GM21786 (cell line): ENCODE measurements at regions not wholly inside any gene's neighbourhood (a gene's known extent, or its start where the extent isn't known, plus 50 kb on each side); places are given as distances from the start of the nearest gene placed in this dataset.
A peak's percentile ranks its signal among the peaks of the same experiment; 100 is the strongest.
"Not testable (repeated sequence)": the region's sequence is repeated elsewhere in the genome, so short reads cannot be mapped to it uniquely, and the experiment has no call there.

Experiments used
- ATAC-seq: cut with Tn5 transposase; IDR thresholded peaks from one replicate; pipeline ENCODE4 v1.9.1; 2021; ENCODE audit not compliant: unreplicated experiment

DNA sequence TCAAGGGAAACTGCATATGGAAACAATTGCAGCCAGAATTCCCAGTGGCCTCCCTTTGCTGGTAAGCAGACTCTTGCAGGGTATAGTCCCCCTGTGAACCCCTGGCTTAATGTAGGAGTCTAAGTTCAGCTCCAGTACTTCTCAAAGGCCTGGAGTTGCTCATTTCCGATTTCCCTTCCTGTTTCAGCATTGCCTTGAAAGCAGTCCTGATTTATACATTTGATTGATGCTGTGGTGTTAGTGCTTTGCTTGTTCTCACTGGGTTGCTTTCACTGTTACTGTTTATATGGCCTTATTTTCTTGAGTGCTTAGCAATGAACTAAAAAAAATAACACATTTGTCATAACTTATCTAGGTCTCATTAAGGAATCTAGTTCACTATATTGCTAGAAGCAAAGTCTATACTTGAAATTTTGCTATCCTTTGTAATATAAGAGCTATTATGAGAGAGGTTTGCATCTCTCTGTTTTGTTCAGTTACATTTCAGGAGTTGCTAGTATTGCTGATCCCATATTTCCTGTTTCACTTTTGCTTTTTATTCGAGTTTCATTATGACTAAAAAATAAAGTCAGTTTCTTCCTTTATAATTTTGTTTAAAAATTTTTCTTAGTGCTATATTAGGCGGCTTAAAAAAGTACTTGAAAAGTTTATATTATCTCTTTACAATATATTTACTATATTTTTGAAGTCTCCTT, 122.4 kb upstream of the NMUR2 start:
- ATAC-seq: peak; percentile 79

DNA sequence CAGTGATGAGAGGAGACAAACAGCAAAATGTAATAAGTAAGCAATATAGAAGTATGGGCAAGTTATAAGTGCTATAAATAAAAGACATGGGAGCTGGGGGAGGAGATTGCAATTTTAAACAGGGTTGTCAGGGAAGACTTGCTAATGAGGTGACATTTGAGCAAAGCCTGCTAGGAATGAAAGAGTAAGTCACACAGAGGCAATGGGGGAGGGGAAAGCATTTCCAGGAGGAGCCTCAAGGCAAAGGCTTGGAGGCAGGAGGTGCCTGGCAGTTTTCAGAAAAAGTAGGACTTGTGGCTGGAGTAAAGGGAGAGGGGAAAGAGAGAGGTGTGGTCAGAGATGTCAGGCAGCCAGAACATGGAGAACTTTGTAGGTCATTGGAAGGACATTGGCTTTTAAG, 124.4 kb upstream of the NMUR2 start:
- ATAC-seq: no peak

DNA sequence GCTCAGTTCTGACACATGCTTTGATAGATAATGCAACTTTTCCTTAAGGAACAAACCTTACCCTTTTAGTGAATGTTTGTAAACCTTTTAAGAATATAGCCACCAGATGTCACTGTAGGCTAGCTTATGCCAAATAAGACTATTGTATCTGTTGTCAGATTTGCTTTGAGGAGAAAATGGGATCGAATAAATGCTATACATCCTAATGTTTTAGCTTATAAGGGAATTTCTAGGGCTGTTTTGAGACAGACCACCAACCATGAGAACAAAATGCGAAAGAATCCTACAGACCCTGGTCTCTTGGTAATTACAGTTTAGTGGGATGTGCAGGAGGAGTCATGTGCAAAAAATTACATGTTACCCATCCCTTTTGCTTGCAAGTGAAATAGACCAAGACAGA, 127.6 kb upstream of the NMUR2 start:
- ATAC-seq: no peak

DNA sequence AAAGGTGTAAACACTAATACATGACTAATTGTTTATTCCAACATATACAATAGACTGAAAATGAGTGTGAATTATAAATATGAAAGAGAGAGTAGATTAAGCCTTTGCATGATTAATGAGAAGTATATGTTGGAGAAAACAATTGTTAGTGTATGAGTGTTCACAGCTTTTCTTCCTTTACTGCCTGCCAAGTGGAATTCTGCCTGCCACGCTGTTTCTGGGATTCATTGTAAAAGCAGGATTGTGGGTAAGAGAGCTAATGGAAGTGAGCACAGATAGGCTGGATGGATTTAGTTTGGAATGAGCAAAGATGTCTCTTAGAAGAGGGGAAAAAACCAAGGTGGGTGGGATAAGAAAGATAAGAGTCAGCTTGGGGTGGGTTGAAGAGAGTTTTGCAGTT, 129.6 kb upstream of the NMUR2 start:
- ATAC-seq: no peak

DNA sequence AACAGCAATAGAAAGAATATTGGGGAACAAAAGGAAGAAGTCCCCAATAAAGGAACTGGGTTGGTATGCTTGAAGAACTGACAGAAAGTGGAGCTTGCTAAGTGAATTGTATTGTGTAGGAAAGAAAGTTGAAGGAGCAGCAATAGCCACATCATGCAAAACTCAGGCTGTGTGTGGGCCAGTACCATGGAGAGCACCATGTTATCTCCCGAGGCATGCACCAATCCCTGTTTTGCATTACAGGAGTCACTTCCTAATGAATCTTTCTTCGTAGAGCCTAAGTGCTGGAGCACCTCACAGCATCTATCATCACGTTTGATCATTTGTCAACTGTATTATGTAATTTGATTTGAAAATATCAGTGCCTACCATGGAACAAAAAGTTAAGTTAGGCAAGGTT, 137.7 kb upstream of the NMUR2 start:
- ATAC-seq: no peak

DNA sequence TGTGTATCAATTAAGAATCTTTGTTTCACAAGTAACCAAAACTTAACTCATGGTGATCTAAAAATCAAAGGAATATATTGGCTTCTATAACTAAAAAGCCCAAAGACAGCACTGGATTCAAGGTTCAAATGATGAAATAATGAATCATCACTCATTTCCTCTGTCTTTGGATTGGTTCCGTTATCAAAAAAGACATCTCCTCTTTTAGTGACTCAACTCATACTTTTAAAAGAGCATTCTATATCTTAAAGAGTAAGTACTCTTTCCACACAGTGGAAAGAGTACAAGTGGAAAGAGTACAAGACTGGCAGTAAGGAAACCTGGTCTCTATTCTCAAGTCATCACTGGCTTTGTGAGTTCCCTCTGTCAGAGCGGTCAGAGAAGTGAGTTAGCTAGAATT, 141.4 kb upstream of the NMUR2 start:
- no peak for ATAC-seq

DNA sequence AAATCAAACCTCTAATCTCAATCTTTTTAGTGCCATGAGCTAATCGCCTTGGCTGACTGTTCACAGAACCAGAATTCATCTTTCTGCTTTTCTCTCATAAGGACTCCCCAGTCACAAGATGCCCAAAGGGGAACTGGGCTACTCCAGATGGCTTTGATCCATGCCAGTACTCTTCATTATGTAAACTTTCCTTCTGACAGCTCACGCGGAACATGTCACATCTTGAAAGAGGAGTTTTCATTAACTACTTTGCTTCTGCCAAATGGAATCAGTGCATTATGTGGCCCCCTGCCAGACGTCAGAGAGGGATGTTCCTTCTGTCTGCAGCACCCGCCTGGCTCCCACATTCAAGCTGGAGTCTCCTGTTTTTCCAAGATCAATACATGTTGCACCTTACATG, 142.1 kb upstream of the NMUR2 start:
- ATAC-seq: no peak

DNA sequence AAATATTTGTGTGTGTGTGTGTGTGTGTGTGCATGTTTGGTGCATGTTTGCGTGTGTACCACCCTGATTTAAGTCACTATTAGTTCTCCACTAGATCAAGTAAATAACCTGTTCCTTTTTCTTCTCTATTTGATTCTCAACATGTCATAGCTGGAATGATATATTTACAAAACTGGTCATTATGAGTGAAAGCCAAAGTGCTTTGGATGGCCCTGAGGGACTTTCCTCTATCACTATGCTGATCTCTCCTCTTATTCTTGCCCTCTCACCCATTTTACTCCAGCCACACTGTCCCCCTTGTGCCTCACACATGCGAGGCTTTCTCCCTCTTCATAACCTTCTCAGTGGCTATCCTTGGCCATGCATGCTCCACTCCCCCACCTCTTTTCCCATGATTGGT, 144.6 kb upstream of the NMUR2 start:
- ATAC-seq: no peak

DNA sequence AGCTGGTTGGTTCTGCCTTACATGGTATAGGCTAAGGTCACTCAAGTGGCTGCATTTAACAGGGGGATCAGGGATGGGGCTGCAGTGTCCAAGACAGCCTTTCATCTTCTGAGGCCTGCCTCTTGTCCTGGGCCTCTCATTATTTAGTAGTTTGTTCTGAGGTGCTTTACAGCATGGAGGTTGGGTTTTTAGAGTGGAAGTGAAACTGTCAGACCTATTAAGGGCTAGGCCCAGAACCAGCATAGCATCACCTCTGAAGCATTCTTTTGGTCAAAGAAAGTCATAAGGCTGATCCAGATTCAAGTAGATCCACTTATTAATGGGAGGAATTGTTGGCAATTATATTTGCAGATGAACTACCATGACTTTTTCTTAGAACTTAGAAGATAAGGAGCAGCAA, 146.0 kb upstream of the NMUR2 start:
- ATAC-seq: peak; percentile 62

DNA sequence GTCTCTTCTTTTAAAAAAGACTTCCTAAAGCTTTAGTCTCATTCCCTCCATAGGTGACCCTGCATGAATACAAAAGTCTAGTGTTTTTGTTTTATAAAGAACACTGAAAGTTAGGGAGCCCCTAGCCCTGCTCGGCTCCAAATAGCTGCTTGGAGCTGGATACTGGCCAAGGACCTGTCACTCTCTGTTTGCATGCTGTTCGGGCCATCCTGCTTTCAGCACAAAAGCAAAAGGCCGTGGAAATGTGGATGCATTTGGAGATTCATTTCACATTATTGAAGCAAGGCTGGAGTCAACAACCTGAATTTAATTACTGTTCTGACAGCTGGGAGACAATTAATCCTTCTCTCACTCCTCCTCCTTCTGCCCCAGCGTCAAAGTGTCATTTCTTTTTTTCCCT, 151.7 kb upstream of the NMUR2 start:
- no peak for ATAC-seq

DNA sequence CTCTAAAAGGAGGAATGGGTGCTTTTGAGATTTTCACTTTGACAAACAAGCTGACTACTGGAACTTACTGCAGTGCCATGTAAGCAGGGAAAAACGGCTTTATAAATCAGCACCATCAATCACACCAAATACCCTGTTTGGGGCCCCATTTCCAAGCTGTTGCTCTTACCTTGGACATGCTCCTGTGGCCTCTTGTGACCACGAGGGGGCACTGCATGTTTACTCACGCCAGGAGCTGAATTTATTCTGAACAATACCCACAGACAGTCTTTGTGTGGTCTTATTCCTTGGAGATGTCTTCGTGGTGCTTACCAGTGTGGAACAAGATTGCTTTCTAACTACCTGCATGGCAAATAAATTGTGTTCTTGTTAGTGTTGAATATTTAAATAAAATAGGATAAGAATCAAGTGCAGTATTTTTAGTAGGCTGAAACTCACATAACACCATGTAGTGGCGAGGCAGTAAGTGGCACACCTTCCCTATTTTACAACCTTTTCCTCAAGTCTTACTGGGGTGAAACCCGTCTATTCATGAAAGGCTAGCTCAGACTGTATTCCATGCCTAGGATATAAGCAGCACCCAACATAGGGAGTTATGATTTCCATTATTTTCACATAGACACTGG, 155.5 kb upstream of the NMUR2 start:
- ATAC-seq: peak; percentile 68

DNA sequence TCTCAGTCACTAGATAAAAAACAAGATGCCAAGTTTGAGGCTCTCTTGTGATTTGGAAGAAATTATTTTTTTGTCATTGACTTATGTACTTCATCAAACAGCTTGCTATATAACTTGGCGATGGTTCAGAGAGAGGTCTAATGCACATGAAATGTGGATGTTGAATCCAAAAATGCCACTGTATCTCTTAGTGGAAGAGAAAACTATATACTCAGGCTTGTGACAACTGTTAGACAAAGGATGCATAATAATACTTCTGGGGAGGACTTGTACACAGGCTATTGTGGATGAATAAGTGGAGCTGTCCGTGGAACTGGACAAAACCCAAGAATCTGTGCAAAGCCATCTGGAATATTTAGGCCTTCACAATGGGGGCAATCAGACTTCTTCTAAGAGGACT, 162.9 kb upstream of the NMUR2 start:
- no peak for ATAC-seq

DNA sequence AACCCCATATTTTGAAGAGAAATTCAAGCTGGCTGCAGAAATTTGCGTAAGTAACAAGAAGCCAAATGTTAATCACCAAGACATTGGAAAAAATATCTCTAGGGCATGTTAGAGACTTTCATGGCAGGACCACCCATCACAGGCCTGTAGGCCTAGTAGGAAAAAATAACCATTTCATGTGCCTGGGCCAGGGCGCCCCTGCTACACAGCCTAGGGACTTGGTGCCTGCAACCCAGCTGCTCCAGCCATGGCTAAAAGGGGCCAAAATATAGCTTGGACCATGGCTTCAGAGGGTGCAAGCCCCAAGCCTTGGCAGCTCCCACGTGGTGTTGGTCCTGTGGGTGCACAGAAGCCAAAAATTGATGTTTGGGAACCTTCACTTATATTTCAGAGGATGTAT, 167.7 kb upstream of the NMUR2 start:
- ATAC-seq: no peak

DNA sequence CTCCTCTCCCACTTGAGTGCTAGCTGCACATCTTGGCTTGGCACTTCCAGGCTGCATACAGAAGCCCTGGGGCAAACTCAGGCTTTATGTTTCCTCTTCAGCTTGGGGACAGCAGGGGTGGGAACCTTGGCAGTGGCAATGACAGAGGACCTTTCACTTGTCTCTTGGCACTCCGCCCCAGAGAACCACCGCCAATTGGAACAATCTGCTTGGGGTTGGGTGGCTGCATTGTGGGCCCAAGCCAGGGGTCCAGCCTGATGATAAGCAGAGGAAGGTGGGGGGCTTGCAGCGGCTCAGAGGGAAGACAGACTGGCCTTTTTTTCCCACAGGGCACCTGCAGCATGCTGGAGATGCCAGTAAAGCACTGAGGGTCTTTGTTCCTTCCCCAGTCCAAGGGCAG, 179.0 kb upstream of the NMUR2 start:
- ATAC-seq: no peak

DNA sequence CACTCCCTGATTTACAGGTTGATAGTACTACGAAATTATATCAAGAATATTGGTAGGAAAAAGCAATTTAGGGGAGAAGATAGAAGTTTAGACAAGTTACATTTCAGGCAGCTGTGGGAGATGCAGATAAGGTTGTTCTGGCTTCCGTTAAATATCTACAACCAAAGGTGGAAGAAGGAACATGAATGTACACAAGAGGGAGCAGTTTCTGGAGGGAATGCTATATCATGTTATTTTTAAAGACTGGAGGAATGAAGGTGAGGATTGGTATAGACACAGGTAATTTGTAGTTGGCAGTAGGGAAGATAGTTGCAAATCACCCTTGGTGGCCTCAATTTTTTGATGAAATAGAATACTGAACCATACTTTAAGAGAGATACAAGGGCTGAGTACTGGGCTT, 187.3 kb upstream of the NMUR2 start:
- ATAC-seq: no peak

DNA sequence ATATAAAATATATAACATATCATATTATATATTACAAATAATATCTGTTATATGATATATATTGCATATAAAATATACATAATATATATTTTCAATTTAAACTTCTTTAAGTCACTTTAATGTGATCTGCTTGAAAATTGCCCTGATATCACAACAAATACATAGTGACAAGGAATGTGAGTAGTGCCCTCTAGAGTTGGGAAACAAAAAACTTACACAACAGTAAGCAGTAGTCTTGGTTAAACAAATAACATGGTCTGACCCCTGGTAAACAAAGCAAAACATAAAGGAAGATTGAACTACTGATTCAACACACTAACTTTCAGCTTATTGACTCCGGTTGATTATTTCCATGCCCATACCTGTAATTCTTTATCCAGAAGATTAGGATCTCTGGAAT, 188.3 kb upstream of the NMUR2 start:
- ATAC-seq: no peak

DNA sequence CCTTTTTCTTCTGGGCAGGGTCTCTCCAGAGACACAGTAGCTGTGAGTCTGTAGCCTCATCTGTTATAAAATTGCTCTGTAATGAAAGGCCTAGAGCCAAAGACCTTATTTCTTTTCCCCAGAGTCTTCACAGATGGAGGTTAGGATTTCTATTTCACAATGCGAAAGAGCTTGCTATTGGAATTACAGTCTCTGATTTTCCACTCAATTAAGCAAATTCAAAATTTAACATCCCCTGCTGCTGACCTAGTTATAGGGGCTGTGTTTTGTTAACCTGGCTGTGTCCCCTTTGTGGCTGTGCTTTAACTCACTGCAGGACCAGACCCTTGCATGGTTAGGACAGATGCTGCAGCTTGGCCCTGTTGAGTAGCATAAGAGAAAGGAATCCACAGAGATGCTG, 190.3 kb upstream of the NMUR2 start:
- no peak for ATAC-seq

DNA sequence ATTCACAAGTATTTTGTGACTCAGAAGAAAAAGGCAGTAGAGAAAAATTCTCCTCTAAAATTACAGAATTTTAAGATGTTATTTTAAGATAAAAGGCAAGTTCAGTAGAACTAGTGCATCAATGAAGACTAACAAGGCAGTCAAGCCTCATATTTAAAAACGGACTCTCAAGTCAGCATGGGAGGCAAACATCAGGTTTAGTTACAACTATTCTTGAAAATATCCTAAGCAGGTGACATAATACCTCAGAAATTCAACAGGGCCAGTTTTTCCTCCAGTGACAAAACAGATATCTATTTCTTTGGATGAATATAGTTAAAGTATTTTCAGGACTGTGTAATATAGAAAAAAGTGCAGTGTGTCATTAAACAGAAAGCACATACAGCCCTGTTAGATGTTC, 194.0 kb upstream of the NMUR2 start:
- ATAC-seq: no peak

DNA sequence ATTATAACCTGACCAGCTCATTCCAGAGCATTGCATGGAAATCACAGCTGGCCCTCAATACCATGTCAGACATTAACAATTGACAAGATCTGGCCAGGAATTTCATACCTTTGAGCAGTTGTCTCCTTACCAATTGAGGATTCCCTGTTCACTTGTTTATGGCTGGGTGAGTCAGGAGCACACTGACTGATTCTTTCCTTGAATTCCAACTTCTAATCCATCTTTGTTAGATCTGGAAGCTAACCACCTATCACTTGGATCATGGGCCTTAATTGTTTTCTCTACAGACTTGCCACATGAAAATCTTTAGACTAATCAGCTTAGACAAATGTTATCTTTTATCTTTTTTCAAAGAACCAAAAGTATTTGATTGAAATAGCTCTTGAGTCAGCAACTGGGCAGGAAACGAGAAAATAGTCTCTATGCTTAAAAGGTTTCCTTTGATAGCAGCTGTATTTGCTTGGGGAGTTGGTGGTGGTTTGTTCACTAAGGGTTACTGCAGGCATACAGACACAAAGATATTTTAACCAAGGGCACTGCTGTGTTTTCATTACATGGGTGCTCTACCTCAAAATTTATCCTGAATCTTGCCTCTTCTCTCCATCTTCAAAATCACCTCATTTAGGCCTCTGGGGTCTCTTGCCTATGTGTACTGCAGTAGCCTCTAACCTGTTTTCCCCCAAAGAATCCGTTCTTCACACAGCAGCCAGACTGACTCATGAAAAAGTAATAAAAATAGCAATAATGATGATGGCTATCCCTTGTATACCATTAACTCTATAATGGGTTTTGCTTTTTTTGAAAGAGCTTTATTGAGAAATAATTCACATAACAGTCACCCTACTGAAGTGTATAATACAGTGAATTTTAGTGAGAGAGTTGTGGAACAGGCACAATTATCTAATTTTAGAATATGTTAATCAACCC, 197.0 kb upstream of the NMUR2 start:
- ATAC-seq: no peak

DNA sequence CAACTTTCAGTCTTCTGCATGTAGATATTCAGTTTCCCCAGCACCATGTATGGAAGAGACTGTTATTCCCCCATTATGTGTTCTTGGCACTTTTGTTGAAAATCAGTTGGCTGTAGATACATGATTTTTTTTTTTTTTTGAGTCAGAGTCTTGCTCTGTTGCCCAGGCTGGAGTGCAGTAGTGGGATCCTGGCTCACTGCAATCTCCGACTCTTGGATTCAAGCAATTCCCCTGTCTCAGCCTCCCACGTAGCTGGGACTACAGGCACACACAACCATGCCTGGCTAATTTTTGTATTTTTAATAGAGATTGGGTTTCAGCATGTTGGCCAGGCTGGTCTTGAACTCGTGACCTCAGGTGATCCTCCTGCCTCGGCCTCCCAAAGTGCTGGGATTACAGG, 201.0 kb upstream of the NMUR2 start:
- ATAC-seq: not testable (repeated sequence)

DNA sequence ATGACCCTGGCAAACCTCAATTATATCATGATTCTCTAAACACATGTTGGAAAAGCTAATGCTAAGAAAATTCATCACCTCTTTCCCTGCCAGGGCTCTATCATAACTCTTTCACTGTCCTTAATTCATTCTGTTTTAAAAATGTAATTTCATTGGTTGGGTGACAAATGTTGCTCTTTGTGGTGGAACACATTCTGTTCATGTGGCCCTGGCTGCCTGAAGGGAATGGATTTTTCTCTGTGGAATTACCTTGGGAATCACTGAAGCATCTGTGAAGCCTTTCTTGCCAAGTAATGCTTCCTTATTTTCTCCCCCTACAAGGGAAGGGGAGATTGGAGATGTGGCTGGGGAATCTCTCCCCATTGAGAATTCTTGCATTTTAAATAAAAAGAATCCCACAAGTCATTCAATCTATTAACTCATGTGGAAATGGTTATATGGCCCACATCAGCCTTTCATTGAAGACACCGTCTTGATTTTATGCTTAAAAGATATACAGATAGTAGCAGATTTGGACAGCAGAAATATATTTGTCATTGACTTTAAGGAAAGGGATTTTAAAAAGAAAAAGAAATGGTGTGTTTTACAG, 201.8 kb upstream of the NMUR2 start:
- no peak for ATAC-seq
